GM13976 (cell line): ENCODE measurements at regions not wholly inside any gene's neighbourhood (a gene's known extent, or its start where the extent isn't known, plus 50 kb on each side); places are given as distances from the start of the nearest gene placed in this dataset.

Experiments used
- DNase-seq: peaks from one replicate; pipeline ENCODE4 v3.0.0; 2012; ENCODE audit warnings: low spot score
- CTCF ChIP-seq: IDR thresholded peaks from 2 replicates; pipeline ENCODE4 v1.5.1; 2012; ENCODE audit warnings: borderline replicate concordance, mild to moderate bottlenecking; ENCODE audit not compliant: insufficient read depth; ENCODE audit errors: extremely low read depth, missing control alignments, control extremely low read depth
- in situ Hi-C: fragments of 300-500 bp; cut with MboI; formaldehyde crosslinking; loops from one replicate; pipeline ENCODE4 v1.12.0; 2022; ENCODE audit warnings: low sequenced_read_pairs, mixed read lengths, inconsistent platforms; ENCODE audit not compliant: unreplicated experiment

- in situ Hi-C loops, result no loop called here
- no peak for DNase-seq
- no peak for TF ChIP-seq CTCF
Observed at GRCh38 chr2:195590199-195590860, 66.7 kb upstream of the SLC39A10 start.

GRCh38 chr2:195587966-195588365, 69.1 kb upstream of the SLC39A10 start:
- in situ Hi-C loops, result no loop called here
- no peak for TF ChIP-seq CTCF

GRCh38 chr2:195586062-195586714, 70.8 kb upstream of the SLC39A10 start:
- TF ChIP-seq CTCF, result no peak
- DNase-seq, result no peak
- in situ Hi-C loops, result no loop called here

More at GRCh38 chr2:195587966-195588365, 69.1 kb upstream of the SLC39A10 start:
- no peak for DNase-seq

- in situ Hi-C loops, result no loop called here
- TF ChIP-seq CTCF, result no peak
Observed at GRCh38 chr2:195582188-195582587, 74.8 kb upstream of the SLC39A10 start.

GRCh38 chr2:195579776-195580555, 77.1 kb upstream of the SLC39A10 start:
- DNase-seq, result no peak
- in situ Hi-C loops, result no loop called here
- no peak for TF ChIP-seq CTCF

More at GRCh38 chr2:195582188-195582587, 74.8 kb upstream of the SLC39A10 start:
- DNase-seq, result no peak

- DNase-seq, result peak; percentile 42
- TF ChIP-seq CTCF, result no peak
- in situ Hi-C loops, result no loop called here
Observed at GRCh38 chr2:195575879-195576401, 81.1 kb upstream of the SLC39A10 start.
